Stimulated activated naive CD8-positive, alpha-beta T cell treated with anti-CD3 and anti-CD28 coated beads, Interleukin-15, Interleukin-2, amounts not matched to agents 100 ng/mL and 50 ng/mL, for 24 hours (primary cell): ENCODE measurements at regions not wholly inside any gene's neighbourhood (a gene's known extent, or its start where the extent isn't known, plus 50 kb on each side); places are given as distances from the start of the nearest gene placed in this dataset.
"Not testable (repeated sequence)": the region's sequence is repeated elsewhere in the genome, so short reads cannot be mapped to it uniquely, and the experiment has no call there.

Source experiments
- H3K27ac Mint-ChIP-seq: one replicate; pipeline ENCODE4 v1.8.0; 2021; ENCODE audit warnings: mild to moderate bottlenecking, mixed read lengths
- H3K27me3 Mint-ChIP-seq: one replicate; pipeline ENCODE4 v1.8.0; 2021; ENCODE audit warnings: mixed read lengths
- H3K36me3 Mint-ChIP-seq: one replicate; pipeline ENCODE4 v1.8.0; 2021; ENCODE audit warnings: low read depth, mixed read lengths
- H3K4me1 Mint-ChIP-seq: one replicate; pipeline ENCODE4 v1.8.0; 2021; ENCODE audit warnings: low read depth, mixed read lengths
- H3K4me3 Mint-ChIP-seq: one replicate; pipeline ENCODE4 v1.8.0; 2021; ENCODE audit warnings: mild to moderate bottlenecking, mixed read lengths
- H3K9me3 Mint-ChIP-seq: one replicate; pipeline ENCODE4 v1.8.0; 2021; ENCODE audit warnings: mixed read lengths

DNA sequence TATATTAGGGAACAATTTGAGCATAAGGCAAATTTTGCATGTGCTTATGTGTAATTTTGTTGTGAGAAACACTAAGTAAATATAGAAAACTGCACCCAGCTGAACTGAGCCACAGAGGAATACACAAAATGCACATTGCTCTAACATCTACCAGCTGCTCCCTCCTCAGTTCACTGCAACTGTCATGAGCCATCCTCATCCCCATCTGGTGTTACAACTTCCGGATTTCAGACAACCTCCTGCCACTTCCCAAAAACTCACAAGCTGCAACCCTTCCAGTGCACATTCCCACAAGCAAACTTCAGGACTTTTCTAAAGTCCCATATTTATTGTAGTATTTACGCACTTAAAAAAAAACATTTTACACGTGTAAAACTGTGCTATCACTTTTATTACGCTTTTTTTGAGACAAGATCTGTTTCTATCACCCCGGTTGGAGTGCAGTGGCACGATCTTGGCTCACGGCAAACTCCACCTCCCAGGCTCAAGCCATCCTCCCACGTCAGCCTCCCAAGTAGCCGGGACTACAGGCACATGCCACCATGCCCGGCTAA lies 169.1 kb upstream of the TBX3 start:
- Mint-ChIP-seq H3K27ac (no peak overlapping the region), H3K9me3 (peaks cover 4% of the 10 kb centered on the region), H3K4me1 (no peaks in the 10 kb centered on the region), H3K27me3 (no peaks in the 10 kb centered on the region), H3K36me3 (no peaks in the 10 kb centered on the region), H3K4me3 (no peak overlapping the region)

GRCh38 chr12:114851981-114852380 lies 168.0 kb upstream of the TBX3 start:
- H3K4me1 Mint-ChIP-seq: no peaks in the 10 kb centered on the region

GRCh38 chr12:114850661-114851275 lies 166.8 kb upstream of the TBX3 start:
- Mint-ChIP-seq H3K4me3 (no peak overlapping the region), H3K27me3 (no peaks in the 10 kb centered on the region), H3K9me3 (peaks cover 9% of the 10 kb centered on the region), H3K36me3 (no peaks in the 10 kb centered on the region), H3K4me1 (no peaks in the 10 kb centered on the region), H3K27ac (no peak overlapping the region)

More at GRCh38 chr12:114851981-114852380, 168.0 kb upstream of the TBX3 start:
- Mint-ChIP-seq H3K9me3 (peaks cover 9% of the 10 kb centered on the region), H3K4me3 (no peak overlapping the region), H3K27me3 (no peaks in the 10 kb centered on the region), H3K36me3 (no peaks in the 10 kb centered on the region), H3K27ac (no peak overlapping the region)

DNA sequence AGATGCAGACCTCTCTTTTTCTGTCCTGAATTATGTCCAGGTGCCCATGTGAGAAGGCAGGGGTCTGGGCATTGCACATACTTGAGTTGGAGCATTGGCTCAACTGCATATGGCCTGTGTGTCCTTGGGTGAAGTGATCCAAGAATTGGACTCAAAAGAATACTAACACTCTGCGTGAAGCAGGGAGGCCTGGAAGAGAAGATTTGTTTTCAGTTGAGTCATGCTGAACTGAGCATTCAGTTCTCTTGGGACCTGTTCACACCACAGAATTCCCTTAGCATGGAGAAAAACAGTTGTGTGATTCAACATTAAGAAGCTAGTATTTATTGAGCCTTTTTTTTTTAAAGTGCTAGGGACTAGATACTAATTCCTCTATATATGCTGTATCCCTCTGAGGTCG lies 164.7 kb upstream of the TBX3 start:
- no peak overlapping the region for H3K4me3 Mint-ChIP-seq
- H3K9me3 Mint-ChIP-seq: peaks cover 9% of the 10 kb centered on the region
- H3K27ac Mint-ChIP-seq: no peak overlapping the region
- no peaks in the 10 kb centered on the region for H3K27me3 Mint-ChIP-seq
- no peaks in the 10 kb centered on the region for H3K4me1 Mint-ChIP-seq
- no peaks in the 10 kb centered on the region for H3K36me3 Mint-ChIP-seq

DNA sequence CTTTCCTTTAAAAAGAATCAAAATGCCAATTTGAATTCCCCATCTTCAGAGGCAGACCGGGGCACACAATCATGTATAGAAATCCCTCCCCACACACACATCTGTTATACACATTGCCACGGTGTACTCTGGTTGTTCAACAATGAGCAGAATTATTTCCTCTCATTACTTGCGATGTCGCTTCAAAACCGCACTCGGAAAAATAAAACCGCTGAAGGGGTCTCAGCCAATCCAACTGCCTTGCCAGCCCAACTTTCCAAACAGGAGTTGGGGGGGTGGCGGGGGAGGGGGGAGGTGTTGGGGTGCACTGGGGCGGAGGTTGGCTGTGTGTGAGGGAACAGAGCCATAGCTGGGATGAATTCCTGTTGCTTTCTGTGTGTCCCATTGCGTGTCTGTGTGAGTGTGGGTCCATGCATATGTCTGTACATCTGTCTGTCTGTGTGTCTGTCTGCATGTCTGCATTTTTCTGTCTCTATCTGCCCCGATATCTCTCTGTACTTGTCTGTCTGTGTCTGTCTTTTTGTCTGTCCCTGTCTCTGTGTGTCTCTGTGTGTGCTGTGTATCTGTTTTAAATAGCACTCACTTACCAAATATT lies 163.6 kb upstream of the TBX3 start:
- H3K27ac Mint-ChIP-seq: no peak overlapping the region
- no peaks in the 10 kb centered on the region for H3K27me3 Mint-ChIP-seq
- H3K4me3 Mint-ChIP-seq: no peak overlapping the region
- H3K36me3 Mint-ChIP-seq: no peaks in the 10 kb centered on the region
- no peaks in the 10 kb centered on the region for H3K4me1 Mint-ChIP-seq
- peaks cover 5% of the 10 kb centered on the region for H3K9me3 Mint-ChIP-seq

- peaks cover 5% of the 10 kb centered on the region for H3K9me3 Mint-ChIP-seq
- H3K27me3 Mint-ChIP-seq: no peaks in the 10 kb centered on the region
- H3K27ac Mint-ChIP-seq: no peak overlapping the region
- no peak overlapping the region for H3K4me3 Mint-ChIP-seq
- H3K36me3 Mint-ChIP-seq: no peaks in the 10 kb centered on the region
- H3K4me1 Mint-ChIP-seq: no peaks in the 10 kb centered on the region
Measured at GRCh38 chr12:114846771-114847170, 162.8 kb upstream of the TBX3 start.

DNA sequence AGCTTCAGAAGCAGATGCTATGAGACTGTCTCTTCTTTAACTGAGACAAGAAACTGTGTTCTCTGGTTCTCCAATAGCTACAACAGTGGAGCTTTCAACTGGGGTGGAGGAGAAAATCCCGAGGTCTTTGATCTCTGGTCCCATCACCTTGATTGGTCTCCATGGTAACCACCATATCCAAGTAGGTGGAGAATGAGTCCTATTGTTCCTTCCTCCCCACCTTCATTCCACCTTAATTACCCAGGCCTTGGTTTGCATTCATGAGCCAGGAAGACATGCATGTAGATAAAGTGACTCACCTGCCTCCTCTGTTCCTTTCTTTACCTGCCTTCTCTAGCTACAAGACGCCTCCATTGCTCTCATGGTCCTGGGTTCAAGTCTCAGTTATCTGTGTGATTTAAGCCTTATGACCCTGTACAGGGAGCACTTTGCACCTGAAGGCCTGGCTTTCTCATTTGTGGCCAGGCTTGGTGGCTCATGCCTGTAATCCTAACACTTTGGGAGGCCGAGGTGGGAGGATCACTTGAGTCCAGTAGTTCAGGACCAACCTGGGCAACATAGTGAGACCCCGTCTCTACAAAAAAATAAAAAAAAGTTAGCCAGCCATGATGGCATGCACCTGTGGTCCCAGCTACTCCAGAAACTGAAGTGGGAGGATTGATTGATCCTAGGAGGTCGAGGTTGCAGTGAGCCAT lies 157.7 kb upstream of the TBX3 start:
- Mint-ChIP-seq H3K4me1 (no peaks in the 10 kb centered on the region), H3K4me3 (no peak overlapping the region), H3K9me3 (no peaks in the 10 kb centered on the region), H3K27me3 (no peaks in the 10 kb centered on the region), H3K27ac (no peak overlapping the region), H3K36me3 (no peaks in the 10 kb centered on the region)

GRCh38 chr12:114838480-114838879 lies 154.5 kb upstream of the TBX3 start:
- H3K27ac Mint-ChIP-seq: no peak overlapping the region
- H3K9me3 Mint-ChIP-seq: no peaks in the 10 kb centered on the region
- H3K4me3 Mint-ChIP-seq: no peak overlapping the region
- H3K27me3 Mint-ChIP-seq: no peaks in the 10 kb centered on the region
- no peaks in the 10 kb centered on the region for H3K4me1 Mint-ChIP-seq
- H3K36me3 Mint-ChIP-seq: no peaks in the 10 kb centered on the region

DNA sequence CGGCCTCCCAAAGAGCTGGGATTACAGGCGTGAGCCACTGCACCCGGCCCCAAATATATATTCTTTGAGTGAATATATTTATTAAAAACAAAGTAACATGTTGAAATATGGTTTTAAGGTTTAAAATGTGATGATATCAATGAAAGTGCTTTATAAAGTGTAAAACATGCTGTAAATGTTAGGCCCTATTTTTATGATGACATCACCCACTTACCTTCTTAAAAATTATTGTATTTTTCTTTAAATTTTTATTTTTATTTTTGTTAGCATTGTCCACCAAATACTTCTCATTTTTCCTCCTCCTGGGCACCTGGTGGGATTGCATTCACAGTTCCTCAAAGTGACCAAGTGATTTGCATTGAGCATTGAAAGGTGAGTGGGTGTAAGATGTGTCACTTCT lies 152.6 kb upstream of the TBX3 start:
- H3K9me3 Mint-ChIP-seq: no peaks in the 10 kb centered on the region
- no peaks in the 10 kb centered on the region for H3K27me3 Mint-ChIP-seq
- no peaks in the 10 kb centered on the region for H3K36me3 Mint-ChIP-seq
- H3K4me1 Mint-ChIP-seq: no peaks in the 10 kb centered on the region
- H3K4me3 Mint-ChIP-seq: no peak overlapping the region
- H3K27ac Mint-ChIP-seq: no peak overlapping the region

GRCh38 chr12:114835031-114835430 lies 151.1 kb upstream of the TBX3 start:
- Mint-ChIP-seq H3K4me3 (no peak overlapping the region), H3K4me1 (no peaks in the 10 kb centered on the region), H3K9me3 (no peaks in the 10 kb centered on the region), H3K36me3 (no peaks in the 10 kb centered on the region), H3K27ac (no peak overlapping the region), H3K27me3 (no peaks in the 10 kb centered on the region)

- Mint-ChIP-seq H3K4me1 (no peaks in the 10 kb centered on the region), H3K4me3 (no peak overlapping the region), H3K9me3 (no peaks in the 10 kb centered on the region)
Measured at GRCh38 chr12:114834621-114835020, 150.6 kb upstream of the TBX3 start.

DNA sequence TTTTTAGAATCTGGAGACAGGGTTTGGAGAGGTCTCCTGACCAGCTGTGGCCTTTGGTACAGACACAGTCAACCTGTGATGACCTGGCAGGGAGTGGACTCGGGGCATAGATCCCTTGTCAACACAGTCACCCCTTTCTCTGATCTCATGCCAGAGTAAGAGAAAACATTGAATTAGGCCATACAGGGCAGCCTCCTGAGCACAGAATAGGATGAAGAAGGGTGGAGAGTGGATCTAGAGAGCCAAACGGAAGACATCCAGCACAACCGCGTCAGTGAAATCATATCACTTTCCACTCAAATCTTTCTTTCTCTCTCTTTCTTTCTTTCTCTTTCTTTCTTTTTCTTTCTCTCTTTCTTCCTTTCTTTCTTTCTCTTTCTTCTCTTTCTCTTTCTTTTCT lies 145.9 kb upstream of the TBX3 start:
- H3K4me1 Mint-ChIP-seq: no peaks in the 10 kb centered on the region
- H3K9me3 Mint-ChIP-seq: no peaks in the 10 kb centered on the region
- no peaks in the 10 kb centered on the region for H3K27me3 Mint-ChIP-seq

More at GRCh38 chr12:114834621-114835020, 150.6 kb upstream of the TBX3 start:
- H3K36me3 Mint-ChIP-seq: no peaks in the 10 kb centered on the region
- H3K27ac Mint-ChIP-seq: no peak overlapping the region
- no peaks in the 10 kb centered on the region for H3K27me3 Mint-ChIP-seq

DNA sequence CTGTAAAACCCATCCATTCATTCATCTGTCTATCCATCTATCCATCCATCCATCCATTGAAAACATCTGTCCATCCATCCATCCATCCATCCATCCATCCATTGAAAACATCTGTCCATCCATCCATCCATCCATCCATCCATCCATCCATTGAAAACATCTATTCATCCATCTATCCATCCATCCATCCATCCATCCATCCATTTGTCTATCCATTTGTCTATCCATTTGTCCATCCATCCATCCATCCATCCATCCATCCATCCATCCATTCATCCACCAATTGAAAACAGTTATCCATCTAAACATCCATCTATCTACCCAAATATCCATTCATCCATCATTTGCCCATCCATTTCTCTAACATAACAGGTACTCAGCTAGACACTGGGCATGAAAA lies 145.3 kb upstream of the TBX3 start:
- not testable (repeated sequence) for H3K27me3 Mint-ChIP-seq, H3K9me3 Mint-ChIP-seq, H3K4me1 Mint-ChIP-seq, H3K36me3 Mint-ChIP-seq, H3K4me3 Mint-ChIP-seq, H3K27ac Mint-ChIP-seq

More for the DNA sequence above, 145.9 kb upstream of the TBX3 start:
- no peak overlapping the region for H3K27ac Mint-ChIP-seq
- no peak overlapping the region for H3K4me3 Mint-ChIP-seq
- H3K36me3 Mint-ChIP-seq: no peaks in the 10 kb centered on the region

DNA sequence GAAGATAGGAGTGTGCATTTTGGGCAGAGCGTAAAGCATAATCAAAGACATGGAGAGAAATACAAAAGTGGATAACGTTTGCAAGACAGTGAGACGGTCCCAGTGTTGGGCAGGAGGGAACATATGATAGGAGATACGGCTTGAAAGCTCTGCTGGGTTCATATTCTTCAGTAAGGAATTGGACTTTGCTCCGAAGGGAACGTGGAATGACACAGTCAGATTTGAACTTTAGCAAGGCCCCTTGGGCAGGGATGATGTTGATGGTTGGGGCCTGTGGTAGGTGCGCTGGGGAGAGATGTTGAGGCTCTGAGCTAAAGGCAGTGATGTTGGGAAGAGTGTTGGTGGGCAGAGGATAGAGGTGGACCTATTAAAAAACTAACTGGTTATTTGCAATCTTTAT lies 143.5 kb upstream of the TBX3 start:
- Mint-ChIP-seq H3K9me3 (no peaks in the 10 kb centered on the region), H3K36me3 (no peaks in the 10 kb centered on the region), H3K27ac (no peak overlapping the region), H3K27me3 (no peaks in the 10 kb centered on the region), H3K4me1 (no peaks in the 10 kb centered on the region), H3K4me3 (no peak overlapping the region)

DNA sequence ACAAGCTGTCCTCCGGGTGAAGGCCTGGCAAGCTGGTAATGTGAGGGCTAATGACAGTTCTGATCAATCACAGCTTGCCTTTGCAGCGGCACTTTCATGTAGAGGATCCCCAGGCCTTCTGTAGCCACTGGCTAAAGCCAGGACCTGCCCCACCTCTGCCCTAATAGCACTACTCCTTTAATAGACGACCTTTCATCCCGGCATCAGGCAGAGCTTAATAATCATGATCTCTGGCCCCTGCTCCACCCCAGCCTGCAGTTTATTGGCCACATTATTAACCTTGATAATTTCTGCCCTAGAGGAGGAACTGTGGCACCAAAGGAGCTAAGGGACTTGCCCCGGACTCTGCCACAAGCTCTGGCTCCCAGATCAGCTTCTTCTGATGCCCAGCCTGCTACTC lies 142.3 kb upstream of the TBX3 start:
- Mint-ChIP-seq H3K27me3 (no peaks in the 10 kb centered on the region), H3K4me3 (no peak overlapping the region), H3K36me3 (no peaks in the 10 kb centered on the region), H3K4me1 (no peaks in the 10 kb centered on the region), H3K27ac (no peak overlapping the region), H3K9me3 (no peaks in the 10 kb centered on the region)
